EL (cell line): ENCODE measurements at regions not wholly inside any gene's neighbourhood (a gene's known extent, or its start where the extent isn't known, plus 50 kb on each side); places are given as distances from the start of the nearest gene placed in this dataset.
A peak's percentile ranks its signal among the peaks of the same experiment; 100 is the strongest.

Experiments
- DNase-seq: peaks from one replicate; pipeline ENCODE4 v3.0.0-alpha.2; 2016

DNA sequence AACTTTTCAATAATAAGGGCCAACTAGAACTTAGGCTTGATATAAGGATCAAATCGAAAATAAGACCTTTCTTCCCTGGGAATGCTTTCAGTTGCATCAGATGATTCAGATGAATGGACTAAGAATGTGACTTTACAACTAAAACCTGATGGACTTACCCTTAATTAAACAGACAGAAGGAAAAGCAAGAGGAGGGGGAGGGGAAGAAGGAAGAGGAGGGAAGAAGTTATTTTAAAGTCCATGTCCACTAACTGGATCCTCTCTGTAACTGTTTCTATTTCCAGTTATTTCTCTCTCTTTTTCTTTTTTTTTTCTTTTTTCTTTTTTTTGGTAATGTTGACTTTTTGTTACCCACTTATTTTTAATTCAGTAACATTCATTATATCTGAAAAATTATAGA lies 486.0 kb downstream of the MAFB start:
- DNase-seq: no peak

DNA sequence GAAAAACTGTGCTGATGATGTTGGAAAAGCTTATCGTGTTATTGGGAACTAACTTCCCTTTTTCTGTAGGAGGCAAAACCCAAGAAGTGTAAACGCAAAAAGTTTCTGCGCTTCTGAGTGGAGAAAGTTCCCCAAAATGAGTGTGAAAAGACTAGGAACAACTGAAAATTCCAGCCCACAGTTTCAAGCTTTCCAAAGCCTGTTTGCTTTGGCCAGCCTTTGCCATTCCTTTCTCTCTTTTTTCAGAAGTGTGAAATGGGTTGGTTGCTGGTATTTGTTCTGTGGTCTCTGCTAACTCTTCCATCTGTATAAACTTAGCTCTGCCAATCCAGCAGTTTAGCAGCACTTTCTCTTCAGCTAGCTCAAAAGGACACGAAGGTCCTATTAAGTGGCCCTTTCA lies 491.3 kb downstream of the MAFB start:
- no peak for DNase-seq

DNA sequence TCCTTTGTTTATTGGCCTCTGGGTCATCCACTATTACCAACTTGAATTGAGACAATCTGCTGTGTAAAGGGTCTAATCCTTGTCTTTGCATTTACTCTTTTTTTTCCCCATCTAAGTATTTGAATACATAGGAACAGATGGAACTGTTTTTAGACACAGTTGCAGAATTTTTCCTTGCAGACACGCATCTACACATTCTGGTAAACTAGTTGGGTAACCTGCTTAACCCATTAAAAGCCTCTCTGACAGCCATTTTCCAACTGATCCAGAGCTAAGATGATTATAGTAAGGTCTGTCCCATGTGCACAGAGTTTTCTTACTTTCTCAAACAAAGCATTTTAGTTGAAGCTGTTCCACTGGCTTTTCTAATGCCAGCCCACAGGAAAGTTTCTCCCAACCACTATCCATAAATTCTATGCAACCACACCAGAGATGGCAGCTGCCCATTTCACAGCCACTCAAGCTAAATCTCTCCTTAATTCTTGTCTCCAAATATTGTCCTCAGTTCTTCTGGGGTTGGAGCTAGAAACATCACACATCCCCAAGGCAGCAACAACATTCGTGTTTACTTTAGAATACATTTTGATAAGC lies 492.1 kb downstream of the MAFB start:
- no peak for DNase-seq

DNA sequence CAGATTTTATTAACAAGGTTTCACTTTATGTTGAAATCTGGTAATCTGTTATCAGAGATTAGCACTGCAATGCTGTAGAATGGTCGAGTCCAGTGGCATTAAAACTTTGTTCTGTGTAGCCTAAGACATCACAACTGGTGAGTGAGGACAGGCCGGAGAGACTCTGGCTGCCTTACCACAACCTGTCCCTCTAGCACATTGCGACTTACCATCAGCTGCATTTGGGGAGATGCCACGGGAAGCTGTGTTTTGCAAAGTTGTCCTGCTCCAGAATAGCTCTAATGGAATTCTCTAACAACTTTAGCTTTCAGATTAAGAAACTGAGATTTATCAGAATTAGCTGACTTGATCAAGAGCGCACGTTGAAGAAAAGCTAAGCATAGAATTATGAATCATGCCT lies 493.3 kb downstream of the MAFB start:
- no peak for DNase-seq

DNA sequence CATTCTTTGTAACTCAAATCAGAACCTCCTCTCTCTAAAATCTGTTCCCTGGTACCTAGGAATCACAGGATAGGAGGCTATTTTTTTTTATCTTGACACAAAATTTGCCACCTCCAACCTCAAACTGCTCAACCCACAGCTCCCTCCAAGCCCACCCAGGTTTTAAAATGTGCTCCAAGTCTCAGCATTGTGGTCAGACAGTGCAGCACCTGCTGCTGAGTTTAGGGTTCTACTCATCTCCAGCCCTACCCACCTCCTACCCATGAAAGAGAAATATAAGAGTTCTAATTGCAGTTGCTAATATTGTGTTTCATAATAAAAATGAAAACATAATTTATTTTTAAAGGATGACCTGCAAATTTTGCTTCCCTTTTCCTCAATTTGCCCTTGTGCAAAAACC lies 496.5 kb downstream of the MAFB start:
- DNase-seq: no peak

DNA sequence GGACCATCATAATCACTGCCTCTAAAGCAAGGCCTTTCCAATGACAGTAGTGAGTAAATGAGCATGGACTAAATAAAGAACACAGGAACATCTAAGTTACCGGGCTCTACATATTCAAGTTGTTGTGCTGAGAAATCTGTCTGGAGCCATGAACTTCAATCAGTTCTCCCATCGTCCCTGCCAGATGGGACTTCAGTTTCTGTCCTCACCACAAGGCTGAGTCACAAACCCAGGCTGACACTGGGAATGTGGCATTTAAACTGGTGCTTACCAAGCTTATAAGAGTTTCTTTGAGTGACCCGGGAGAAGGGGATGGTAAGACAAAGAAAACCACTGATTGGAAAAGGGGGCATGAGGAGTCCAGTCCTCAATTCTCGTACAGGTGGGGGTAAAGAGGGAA lies 497.0 kb downstream of the MAFB start:
- DNase-seq: peak; percentile 8

DNA sequence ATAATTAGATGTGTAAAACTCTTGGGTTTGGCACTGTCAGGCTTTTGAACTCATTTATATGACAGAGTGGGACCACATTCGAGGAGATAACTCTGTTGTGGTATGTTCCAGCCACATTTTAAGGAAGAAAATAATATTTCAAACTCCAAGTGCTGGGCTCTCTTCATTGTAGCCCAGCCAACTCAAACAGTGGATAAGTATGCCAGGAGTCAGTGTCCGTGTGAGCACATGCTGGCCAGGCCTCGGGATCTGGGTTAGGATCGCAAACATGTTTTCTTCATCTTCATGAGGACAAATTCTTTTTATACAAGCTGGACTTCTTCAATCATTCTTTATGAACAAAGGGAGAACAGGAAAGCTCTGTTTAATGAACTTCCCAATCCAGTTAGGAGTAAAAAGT lies 497.5 kb downstream of the MAFB start:
- DNase-seq: no peak

DNA sequence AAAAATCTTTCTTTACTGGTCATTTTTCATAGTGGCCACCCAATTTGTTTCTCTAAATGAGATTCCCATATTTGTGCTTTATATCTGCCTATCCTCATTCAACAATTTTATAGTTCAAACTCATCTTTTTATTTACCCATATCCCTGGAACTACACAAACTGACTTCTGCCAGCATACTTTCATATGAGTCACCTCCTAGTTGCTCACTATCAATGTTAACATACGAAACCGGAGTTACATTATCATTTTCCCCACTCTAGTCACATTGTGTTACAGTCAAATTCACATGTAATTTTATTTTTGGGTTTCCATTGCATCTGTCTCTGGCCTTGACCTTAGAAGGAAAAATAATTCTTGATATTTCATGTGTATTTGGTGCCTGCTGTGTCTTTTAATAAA lies 499.4 kb downstream of the MAFB start:
- DNase-seq: no peak

DNA sequence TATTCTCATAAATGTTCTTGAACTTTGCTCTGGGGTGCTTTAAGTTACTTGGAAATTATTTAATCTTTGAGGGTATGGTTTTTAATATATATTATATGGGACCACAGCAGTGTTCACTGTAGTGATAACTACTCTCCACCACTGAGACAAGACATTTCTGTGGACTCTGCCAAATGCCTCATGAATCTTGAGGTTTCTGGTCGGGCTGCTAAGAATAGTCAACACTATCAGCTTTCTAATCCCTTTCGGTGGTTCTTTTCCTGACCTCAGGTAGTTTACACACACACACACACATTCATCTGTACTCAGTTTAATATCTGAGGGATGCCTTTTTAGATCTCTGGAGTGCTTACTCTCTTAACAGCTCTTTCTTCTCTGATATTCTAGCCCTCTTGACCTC lies 500.7 kb downstream of the MAFB start:
- no peak for DNase-seq

DNA sequence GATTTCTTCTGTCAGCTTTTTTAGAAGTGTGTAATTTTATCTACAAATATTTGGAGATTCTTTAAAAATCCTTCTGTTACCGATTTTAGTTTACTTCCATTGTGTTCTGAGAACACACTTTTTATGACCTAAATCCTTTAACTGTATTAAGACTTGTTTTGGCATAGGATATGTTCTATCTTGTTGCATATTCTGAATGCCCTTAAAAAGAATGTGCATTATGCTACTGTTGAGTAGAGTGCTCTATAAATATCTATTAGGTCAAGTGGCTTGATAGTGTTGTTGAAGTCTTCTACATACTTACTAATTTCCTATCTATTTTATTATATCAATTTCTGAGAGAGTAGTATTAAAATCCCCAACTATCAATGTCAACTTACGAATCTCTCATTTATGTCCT lies 502.2 kb downstream of the MAFB start:
- no peak for DNase-seq

DNA sequence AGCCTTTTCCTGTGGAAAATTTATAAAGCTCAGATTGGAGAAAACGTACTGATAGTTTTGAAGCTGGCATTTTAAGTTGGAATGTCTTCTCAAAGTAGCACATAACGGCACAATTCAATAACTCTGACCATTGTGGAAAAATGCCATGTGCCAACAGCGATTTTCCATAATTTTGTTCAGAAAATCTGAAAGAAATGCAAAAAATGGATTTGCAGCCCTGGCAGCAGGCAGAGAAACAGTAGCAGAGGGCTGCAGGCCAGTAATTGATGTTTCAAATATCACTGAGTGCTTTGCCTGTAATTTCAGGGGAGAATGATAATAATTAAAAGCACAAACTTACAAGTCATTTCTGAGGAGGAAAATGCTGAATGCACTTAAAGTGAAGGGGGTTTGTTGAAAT lies 507.4 kb downstream of the MAFB start:
- DNase-seq: no peak

DNA sequence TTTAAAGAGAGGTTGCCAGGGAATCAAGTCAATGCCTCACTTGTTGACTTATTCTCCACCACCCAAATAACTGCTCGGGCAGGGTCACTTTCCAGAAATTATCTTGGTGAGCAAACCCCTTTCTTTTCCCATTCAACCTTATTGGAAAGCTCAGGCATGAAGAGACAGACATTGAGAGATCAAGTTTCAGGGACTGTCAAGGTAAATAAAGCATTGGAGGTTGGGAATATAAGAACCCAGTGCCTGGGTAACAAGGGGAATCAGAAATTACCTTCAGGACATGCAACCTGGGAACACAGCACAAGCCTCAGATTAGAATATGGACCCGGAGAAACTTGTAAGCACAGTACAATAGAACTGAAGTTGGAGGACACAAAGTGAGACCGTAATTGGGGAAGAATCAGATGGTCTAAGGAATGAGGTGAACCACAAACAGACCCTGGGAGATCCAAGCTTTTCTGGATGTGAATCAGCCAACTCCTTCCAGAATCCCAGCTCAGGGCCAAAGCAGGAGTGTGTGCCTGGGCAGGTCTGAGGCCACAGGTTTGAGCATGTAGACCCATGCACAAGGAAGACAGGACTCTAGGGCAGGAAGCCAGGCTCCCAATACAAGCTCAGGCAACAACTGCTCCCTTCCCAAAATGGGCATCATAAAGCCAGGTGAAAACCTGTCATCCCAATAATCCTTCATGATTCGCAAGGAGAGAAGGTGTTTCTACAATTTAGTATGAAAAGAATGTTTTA lies 512.8 kb downstream of the MAFB start:
- DNase-seq: no peak

DNA sequence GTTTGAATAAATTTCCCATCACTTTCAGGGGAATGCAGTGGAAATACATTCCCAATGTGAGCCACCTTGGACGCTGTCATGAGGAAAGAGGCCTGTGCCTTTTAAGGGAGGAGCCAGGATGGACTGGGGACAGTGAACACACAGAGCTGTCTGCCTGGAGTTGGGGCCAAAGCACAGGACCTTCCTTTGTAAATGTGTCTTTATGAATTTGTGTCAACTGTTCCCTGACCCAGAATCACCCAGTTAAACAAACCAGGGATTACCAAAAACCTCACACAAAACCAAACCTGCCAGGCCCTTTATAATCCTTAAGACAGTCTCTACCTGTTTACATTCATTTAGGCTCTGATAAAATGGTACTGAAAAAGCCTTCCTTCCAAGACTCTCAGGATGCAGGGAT lies 513.7 kb downstream of the MAFB start:
- DNase-seq: no peak

DNA sequence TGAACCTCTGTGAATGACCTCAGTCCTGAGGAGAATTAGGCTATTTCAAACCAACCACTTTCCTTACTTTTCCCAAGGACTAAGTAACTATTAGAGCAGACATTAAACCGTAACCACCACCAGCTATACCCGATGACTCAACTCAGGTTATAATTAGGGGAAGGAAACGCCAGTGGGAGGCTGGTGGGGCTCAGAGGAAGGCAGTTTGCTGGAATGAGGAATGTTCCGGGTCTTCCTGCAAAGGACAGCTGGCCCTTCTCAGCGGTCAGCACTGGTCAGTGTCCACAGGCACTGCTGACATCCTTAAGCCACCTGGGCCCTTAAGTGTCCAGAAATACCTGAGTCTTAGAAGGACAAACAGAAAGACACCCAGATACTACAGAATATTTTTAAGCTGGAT lies 515.2 kb downstream of the MAFB start:
- no peak for DNase-seq

DNA sequence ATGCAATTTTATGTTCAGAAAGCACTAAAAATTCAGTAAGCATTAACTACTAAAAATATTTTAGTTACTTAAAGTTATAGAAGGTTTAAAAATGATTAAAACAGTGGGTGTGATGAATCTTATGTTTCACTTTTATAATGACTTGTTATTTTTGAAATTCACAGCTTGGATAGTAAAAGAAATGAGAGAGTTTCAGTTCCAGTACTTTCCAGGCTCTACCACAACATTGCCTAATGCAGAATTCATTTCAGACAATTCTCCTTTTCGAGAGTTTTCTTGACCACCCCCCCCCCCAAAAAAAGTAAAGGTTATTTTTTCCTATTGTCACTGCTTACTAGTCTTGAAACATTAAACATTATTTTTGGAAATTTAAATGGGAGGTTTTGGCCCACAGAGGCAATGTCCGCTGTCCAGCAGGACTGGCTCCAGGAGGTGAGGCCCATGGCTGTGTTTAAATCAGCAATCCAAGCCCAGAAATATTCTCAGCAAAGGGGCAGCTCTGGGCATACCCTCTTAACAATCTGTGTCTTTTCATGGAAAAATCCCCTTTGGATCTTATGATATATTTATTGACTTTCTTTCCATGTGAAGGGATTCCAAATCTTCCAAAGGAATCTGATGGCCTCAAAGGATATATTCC lies 519.9 kb downstream of the MAFB start:
- no peak for DNase-seq

DNA sequence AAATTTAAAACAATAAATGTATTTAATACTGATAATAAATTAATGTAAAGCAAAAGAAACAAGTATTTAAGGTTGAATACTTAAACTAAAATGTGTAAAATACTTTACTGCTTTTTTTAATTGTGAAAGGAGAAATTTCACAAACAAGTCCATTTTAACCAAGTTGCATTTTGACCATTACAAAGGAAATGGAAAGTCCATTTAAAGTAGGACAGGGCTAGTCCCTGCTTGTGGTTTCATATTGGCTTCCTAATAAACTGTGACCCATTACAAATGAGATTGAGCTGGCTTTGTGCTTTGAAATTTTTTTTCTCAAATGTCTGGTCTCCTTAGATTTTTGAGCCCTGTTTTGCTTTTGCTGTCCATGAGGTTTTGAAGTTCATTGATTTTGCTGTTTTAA lies 527.6 kb downstream of the MAFB start:
- DNase-seq: no peak

DNA sequence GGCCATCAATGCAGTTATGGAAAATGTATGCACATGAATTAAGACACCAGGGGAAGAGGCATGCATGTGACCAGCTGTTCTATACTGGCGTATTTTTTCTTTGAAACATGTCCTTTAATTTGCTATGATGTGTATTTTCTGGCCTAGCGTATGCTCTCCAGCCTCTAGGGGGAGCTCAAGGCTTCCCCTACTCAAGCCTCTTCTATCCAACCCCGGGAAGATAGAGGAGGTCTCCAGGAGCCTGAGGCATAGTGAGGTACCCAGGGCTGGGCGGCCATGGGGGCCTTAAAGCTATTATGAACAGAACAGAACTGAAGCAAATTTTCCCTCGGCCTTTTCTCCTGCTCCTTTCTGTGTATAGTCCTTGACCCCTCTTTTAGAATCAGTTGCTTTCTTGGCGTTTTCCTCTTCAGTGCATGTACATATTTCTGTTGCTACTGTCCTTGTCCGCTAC lies 528.9 kb downstream of the MAFB start:
- peak; percentile 43 for DNase-seq

DNA sequence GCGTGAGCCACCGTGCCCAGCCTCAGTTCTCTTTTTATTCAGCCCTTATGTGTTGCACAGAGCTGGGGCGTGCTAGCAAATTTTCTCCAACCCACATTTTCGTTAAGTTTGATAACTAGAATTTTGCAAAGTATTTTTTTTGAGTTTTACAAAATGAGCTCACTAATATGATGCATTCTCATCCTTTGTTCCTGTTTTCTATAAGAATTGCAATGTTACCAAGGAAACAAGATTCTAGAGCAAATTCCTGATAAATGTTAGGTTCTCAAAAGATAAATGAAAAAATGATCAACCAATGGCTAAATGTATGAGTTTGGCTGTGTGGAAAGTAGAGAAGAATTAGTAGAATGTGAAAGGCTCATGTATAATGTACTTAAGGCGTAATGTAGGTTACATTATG lies 529.8 kb downstream of the MAFB start:
- no peak for DNase-seq

DNA sequence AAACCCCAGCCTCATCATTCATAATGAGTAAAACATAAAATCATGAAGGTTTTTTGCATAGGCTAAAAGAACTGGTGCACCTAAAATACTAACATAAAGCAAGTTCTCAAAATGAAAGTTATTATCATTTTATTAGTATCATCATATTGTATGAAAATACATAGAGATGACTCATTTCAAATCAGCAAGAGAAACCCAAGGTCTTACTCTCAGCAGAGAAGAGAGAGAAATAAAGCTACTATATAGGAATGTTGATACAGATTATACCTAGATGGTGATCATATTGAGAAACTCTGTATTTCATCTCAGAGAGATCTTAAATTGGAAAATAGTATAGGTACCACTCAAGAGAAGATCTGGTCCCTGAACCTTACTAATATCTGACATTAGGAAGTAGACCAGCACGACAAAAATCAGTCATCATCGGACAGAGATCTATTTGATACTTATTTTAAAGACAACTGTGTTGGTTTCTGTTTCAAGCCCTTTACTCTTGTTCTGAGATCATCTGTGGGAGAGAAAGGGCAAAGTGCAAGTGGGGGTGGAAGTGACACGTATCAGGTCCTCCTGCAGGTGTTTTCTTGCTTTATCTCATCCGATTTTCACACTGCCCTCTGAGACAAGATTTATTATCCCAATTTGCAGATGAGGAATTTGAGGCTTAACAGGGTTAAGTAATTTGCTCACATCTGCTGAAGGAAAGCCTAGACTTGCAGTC lies 532.3 kb downstream of the MAFB start:
- DNase-seq: no peak

DNA sequence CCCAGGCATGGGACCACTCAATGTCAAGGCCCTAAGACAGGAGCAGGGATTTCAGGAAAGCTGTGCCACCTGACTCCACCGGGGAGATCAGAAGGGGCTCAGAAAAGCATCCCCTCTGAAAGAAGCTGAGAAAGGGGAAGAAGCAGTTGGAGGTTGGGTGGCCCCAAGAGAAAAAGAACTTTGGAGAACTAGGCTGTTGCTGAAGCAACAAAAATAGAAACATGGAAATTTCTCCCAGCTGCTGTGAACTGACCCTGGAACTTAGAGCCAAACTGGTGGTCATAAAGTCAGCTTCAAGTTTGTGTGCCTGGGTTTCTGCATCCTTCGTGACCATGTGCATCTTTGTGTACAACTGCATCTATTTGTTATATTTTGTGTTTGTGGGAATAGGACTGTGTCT lies 534.5 kb downstream of the MAFB start:
- DNase-seq: no peak

DNA sequence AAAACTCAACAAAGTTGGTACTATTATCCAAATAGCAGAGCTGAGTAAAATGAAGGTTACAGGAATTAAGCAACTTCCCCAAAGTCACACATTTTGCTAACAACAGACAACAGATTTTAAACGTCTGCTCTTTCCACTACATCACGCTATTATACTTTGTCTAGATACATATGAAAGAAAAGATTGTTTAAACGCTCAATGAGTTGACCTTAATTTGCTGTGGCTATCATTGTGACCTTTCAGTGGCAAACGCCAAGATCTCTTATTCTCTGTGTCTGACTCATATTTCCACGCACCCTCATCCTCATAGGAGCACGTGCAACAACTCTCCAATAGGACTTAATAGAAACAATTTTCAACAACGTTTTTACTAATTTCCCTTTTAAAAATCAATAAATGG lies 540.1 kb downstream of the MAFB start:
- no peak for DNase-seq

DNA sequence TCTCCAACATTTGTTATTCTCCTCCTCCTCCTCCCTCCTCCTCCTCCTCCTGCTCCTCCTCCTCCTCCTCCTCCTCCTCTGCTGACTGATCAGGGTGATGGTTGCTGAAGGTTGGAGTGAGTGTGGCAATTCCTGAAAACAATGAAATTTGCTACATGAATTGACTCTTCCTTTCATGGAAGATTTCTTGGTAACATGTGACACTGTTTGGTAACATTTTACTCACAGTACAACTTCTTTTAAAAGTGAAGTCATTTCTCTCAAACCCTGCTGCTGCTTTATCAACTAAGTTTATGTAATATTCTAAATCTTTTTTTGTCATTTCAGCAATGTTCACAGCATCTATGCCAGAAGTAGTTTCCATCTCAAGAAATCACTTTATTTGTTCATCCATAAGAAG lies 543.0 kb downstream of the MAFB start:
- DNase-seq: no peak

DNA sequence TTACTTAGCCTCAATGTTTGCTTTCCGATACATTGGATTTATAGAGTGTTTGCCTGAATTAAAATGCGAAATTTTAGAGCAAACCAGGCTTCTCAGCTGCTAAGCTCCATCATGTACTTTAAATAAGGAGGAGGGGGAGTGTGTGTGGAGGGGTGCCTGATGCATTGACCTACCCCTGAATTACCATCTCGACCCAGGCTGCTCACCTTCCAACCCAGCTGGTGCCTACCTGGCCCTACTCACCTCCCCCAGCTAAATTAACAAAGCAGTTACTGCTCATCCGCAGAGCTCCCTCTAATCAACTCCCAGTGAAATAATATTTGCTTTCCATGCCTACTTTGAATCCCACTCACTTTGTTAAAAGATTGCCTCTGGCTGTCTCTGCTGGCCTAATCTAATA lies 544.5 kb downstream of the MAFB start:
- DNase-seq: no peak

DNA sequence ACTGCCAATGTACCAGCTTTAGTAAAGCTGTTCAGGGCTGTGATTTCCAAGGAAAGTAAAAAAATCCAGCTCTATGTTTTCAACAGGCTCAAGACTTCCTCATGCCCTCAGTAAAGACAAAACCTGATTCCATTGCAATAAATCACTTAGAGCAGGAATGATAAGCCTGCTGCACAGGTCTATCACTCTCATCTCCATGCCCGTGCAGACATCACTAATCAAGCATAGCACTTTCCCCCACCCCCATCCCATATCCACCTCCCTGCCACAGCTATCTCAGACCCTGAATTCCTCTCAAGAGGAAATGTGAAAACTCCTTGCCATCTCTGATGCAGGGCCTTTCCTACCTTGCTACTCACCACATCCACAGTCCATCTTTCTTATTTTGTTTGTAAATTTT lies 554.9 kb downstream of the MAFB start:
- no peak for DNase-seq
